GM21723 (cell line): ENCODE measurements at regions not wholly inside any gene's neighbourhood (a gene's known extent, or its start where the extent isn't known, plus 50 kb on each side); places are given as distances from the start of the nearest gene placed in this dataset.
"Not testable (repeated sequence)": the region's sequence is repeated elsewhere in the genome, so short reads cannot be mapped to it uniquely, and the experiment has no call there.

Source experiments
- ATAC-seq: cut with Tn5 transposase; IDR thresholded peaks from one replicate; pipeline ENCODE4 v1.9.1; 2021; ENCODE audit warnings: mild to moderate bottlenecking, moderate library complexity; ENCODE audit not compliant: unreplicated experiment

DNA sequence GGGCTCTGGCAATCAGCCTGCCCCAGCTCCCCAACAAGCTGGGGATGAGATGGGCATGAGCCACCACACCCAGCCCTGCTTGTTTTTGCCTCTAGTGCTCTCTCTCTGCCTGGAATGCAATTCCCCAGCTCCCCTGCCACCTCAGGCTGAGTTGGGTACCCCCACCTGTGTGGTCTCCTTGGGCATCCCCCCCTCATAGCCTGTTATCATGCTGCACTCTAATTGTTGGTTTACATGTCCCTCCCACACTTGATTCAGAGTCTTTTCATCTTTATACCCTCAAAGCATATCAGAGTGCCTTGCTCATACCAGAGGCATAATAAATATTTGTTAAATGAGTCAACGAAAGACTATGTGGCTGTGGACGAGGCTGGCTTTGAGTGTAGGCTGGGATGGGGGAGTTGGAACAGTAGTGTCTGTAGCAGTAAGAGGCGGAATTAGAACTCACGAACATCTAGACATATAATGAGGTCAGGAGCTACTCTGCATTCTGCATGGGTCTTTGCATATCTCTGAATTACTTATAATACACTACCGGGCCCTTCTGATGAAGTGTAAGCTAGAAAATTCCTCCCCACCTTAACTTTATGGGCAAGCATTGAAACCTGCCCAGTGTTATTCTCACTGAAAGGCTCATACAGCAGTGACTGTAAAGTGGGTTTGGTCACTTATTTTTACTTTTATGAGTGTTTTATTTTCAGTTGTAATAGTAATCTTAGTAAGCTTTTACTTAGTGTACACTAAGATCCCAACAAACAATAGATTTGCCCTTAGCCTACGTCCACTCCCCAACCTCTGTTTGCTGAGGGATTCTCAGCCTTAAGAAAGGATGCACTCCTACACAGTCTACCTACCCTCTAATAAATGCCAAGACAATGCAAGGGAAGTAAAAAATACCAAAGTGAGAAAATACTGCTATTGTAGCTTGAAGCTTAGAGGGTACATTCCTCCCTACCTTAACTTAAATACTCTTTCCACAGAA is 58.7 kb downstream of the EDN1 start:
- no peak for ATAC-seq

DNA sequence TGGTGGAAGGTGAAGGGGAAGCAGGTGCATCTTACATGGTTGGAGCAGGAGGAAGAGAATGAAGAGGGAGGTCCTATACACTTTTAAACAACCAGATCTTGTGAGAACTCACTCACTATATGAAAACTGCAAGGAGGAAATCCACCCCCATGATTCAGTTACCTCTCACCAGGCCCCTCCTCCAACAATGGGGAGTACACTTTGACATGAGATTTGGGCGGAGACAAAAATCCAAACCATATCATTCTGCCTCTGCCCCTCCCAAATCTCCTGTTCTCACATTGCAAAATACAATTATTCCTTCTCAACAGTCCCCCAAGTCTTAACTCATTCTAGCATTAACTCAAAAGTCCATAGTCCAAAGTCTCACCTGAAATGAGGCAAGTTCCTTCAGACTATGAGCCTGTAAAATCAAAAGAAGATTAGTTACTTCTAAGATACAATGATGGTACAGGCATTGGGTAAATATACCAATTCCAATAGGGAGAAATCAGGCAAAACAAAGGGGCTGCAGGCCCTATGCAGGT is 60.5 kb downstream of the EDN1 start:
- no peak for ATAC-seq

- ATAC-seq, result no peak
These were observed 61.5 kb downstream of the EDN1 start for GRCh38 chr6:12351672-12352071.

DNA sequence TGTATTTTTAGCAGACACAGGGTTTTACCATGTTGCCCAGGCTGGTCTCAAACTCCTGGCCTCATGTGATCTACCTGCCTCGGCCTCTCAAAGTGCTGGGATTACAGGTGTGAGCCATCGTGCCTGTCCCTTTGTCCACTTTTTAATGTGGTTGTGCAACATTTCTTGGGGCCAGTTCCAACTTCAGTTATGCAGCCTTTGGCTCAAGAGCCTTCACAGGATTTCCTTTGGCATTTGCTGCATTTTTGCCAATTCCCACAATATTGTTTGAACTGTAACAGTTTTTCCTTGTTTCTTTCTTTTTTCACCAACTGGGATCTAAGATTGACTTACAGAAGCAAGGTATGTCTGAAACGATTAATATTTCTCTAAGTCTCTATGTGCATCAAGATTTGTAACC is 63.6 kb downstream of the EDN1 start:
- no peak for ATAC-seq

DNA sequence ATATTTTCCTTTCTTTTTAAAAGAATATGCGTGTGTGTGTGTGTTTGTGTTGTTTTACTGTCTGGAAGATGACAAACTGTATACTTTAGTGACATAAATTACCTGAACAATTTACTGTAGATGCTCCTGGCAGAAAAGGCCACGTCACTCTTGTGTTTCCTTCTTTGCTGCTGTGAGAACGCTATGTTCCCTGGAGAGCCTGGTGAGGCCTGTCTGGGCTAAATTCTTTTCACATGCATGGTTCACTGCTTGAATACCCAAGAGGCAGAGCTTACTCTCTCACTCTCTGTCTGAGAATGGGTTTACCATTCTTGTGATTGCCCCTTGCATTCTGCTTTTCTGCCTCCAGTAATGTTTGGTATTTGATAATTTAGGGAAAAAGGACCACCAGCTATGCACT is 64.3 kb downstream of the EDN1 start:
- no peak for ATAC-seq

GRCh38 chr6:12355354-12355753 is 65.2 kb downstream of the EDN1 start:
- ATAC-seq, result no peak

- ATAC-seq, result no peak
These were observed 66.3 kb downstream of the EDN1 start for GRCh38 chr6:12356431-12356830.

- ATAC-seq, result peak; percentile 69
These were observed 67.1 kb downstream of the EDN1 start for GRCh38 chr6:12356983-12357972.

DNA sequence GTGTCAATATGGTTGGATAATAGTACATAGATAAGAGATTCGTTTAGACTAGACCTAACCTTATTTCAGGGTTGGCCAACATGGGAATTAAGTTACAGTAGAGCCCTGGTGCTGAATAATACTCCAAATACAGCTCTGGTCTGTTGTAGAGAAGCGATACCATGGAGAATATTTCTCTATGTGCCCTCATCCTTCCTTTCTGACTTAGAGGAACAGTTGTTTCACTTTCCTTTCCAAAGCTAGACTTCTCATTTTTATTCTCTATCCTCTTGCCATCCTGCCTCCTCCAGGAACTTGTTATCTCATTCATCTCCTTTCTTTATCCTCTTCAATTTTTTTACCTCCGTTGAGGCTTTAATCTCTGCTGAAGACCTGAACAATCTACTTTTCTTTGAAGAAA is 68.9 kb downstream of the EDN1 start:
- no peak for ATAC-seq

DNA sequence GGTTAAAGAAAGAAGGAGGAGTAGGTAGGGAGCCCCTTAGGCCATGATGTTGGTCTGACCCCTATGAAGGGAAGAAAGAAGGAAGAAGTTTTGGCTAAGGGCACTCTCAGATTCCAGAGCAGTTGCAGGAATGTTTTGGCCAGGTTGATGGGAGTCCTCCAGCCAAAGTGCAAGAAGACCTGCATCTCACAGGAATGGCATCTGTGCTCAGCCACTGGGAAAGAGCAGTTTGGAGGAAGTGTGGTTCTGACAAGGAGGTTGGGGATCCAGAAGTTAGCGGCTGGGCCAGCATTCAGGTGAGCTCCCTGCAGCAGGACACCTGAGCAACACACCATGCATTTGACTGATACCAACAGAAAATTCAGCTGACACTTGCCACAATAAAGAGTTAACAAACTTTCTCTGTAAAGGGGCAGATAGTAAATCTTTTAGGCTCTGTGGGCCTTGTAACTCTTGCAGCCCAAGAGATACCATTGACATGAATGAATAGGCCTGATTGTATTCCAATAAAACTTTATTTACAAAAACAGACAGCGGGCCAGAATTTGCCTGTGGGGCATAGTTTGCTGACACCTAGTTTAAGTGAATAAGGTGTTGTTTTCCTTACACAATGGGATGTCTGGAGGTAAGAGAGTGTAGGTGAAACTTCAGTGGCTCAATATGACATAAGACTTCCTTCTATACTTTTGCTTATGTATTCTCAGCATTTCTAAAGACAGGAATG is 71.0 kb downstream of the EDN1 start:
- ATAC-seq, result no peak

GRCh38 chr6:12363277-12363650 is 73.1 kb downstream of the EDN1 start:
- not testable (repeated sequence) for ATAC-seq

DNA sequence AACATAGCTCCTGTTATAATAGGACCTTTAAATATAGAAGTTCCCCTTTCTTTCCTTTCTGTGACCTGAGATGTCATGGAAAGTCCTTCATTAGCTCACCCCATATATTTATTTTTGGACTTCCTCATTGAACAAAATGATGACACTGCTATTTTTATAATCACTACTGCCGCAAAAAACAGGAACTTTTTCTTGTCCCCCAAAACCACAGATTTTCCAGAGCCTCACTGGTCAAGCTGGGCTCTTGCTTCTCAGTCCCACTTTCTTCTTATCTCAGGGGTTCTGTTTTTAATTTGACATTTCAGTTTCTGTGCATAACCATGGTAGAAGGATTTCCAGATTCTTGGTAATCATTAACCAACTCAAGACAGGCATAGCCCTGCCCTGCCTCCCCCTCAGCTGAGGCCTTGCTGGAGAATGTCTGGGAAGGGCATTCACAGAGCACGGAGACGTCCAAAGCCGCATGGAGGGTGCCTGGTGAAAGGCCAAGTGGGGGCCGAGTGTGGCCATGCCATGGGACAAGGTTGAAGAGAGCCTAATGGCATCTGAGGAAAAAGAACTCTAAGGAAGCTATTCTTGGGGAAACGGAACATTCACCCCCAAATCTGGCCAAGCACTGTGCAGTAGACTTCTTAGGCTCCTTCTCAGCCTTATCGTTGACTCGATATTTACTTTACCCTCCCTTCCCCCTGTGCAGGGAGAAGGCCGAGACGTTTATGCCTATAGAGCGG is 73.7 kb downstream of the EDN1 start:
- peak; percentile 65 for ATAC-seq

DNA sequence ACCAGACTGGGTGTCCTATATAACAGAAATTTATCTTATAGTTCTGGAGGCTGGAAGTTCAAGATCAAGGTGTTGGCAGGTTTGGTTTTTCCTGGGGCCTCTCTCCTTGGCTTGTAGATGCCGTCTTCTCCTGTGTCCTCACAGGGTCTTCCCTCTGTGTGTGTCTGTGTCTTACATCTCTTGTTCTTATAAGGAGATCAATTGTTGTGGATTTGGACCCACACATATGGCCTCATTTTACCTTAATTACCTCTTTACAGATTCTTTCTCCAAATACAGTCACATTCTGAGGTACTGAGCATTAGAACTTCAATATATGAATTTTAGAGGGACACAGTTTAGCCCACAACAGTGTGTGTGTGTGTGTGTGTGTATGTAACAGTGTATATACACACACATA is 74.5 kb downstream of the EDN1 start:
- ATAC-seq, result no peak

DNA sequence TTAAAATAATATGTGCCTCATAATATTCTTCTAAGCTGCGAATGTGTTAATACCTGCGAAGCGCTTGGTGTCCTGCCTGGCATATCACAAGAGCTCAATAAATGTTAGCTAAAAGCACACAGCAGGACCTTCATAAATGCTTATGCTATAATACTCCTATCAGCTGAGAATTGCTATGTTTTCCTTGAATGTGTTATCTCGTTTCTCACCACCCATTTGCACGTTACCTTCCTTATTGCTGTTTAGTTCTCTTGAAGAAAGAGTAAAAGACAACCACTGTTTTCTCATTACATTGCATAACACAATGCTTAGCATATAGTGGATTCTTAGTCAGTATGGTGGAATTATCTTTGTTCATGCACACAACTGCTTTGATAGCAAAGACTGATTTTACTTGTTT is 76.6 kb downstream of the EDN1 start:
- no peak for ATAC-seq

- no peak for ATAC-seq
These were observed 77.3 kb downstream of the EDN1 start for GRCh38 chr6:12367412-12367811.

DNA sequence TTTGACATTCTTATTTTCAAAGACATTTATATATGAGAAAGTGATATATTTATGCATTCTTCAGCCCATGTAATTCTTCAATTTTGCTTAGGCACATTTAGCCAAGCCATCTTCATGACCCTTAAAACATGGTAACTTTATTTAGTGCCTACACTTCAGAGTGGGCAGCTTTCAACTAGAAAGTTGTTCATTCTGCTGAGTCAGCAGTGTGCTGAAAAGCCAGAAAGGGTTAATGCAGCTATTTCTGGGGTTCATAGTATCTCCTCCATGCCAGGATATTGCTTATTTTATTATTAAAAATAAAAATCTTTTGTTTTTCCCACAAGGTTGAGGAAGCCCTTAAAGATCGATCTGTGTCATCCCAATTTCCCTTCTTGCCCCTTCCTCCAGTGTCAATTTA is 79.2 kb downstream of the EDN1 start:
- no peak for ATAC-seq

GRCh38 chr6:12369781-12370262 is 79.7 kb downstream of the EDN1 start:
- ATAC-seq, result peak; percentile 71

GRCh38 chr6:12371151-12371550 is 81.0 kb downstream of the EDN1 start:
- no peak for ATAC-seq

DNA sequence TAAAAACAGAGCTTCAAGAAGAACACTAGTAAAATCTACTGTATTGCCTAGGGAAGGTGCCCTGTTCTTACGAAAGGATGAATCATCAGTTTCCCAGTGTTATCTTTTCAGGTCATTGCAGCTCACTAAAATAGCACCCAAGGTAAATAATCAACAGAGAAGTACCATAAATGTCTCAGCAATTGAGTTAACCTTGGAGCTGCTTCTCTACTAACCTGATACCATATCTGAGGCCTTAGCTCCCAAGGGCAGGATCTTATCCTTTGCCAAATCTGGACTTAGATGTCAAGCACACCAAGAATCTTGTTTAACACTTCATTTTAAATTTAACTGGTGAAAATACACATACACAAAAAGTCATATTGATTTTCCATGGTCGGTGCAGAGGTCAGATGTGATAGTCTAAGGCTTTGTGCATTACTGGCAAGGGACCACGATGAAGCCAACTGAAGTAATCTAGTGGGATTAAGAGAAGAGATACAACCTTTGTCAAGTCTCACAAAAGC is 81.5 kb downstream of the EDN1 start:
- no peak for ATAC-seq

DNA sequence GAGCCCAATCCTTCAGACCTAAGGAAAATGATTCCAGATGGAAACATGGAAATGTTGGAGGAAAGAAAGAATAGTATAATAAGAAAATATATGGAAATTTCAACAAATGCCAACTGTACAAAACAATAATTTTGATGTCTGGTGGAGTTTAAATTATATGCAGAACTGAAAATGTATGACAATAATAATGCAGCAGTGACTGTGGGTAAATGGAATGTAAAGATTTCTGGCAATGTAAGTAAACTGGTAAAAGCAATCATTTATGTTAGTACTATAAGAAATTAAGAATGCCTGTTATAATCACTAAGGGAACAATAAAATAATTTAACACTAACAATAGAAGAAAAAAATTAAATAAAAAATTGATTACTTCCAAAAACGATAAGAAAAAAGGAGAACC is 89.0 kb downstream of the EDN1 start:
- ATAC-seq, result no peak
